Osteoblast (primary cell): ENCODE measurements at regions not wholly inside any gene's neighbourhood (a gene's known extent, or its start where the extent isn't known, plus 50 kb on each side); places are given as distances from the start of the nearest gene placed in this dataset.

Experiments used
- DNase-seq: peaks from one replicate; pipeline ENCODE4 v3.0.0; 2011; ENCODE audit warnings: low spot score, mixed read lengths; ENCODE audit not compliant: insufficient read length; ENCODE audit errors: missing footprints
- H2AFZ ChIP-seq: 2 replicates; pipeline ENCODE4 v1.6.0; 2011; ENCODE audit warnings: mild to moderate bottlenecking, low read length
- H3K27ac ChIP-seq: 2 replicates; pipeline ENCODE4 v1.5.1; 2011; ENCODE audit warnings: mild to moderate bottlenecking, low read depth, low read length, moderate library complexity
- H3K27me3 ChIP-seq: 2 replicates; pipeline ENCODE4 v1.6.0; 2012; ENCODE audit warnings: mild to moderate bottlenecking, control low read depth, inconsistent platforms, low read length, moderate library complexity; ENCODE audit not compliant: insufficient read depth
- H3K36me3 ChIP-seq: 2 replicates; pipeline ENCODE4 v1.5.1; 2011; ENCODE audit warnings: mild to moderate bottlenecking, low read length, control low read depth, moderate library complexity; ENCODE audit not compliant: insufficient read depth
- H3K4me1 ChIP-seq: 2 replicates; pipeline ENCODE4 v1.5.1; 2011; ENCODE audit warnings: mild to moderate bottlenecking, low read length, control low read depth, moderate library complexity; ENCODE audit not compliant: insufficient read depth
- H3K4me2 ChIP-seq: 2 replicates; pipeline ENCODE4 v1.6.0; 2011; ENCODE audit warnings: mild to moderate bottlenecking, low read length; ENCODE audit not compliant: insufficient read depth
- H3K4me3 ChIP-seq: fragments of 200-600 bp; sonication (generic); 3 replicates; pipeline ENCODE4 v1.5.1; 2012; ENCODE audit warnings: mild to moderate bottlenecking, low read length, inconsistent platforms; ENCODE audit not compliant: insufficient read depth
- H3K79me2 ChIP-seq: 2 replicates; pipeline ENCODE4 v1.6.0; 2012; ENCODE audit warnings: mild to moderate bottlenecking, low read length, control low read depth, inconsistent platforms; ENCODE audit not compliant: insufficient read depth
- H3K9me3 ChIP-seq: 2 replicates; pipeline ENCODE4 v1.5.1; 2011; ENCODE audit warnings: low read depth, low read length, control low read depth
- H4K20me1 ChIP-seq: 2 replicates; pipeline ENCODE4 v1.6.0; 2012; ENCODE audit warnings: mild to moderate bottlenecking, low read length, control low read depth; ENCODE audit not compliant: insufficient read depth
- TF ChIP-seq, protein P1 (sequence below): IDR thresholded peaks from 2 replicates; pipeline ENCODE4 v1.5.1; 2011; ENCODE audit warnings: mild to moderate bottlenecking, low read depth, low read length, moderate library complexity; ENCODE audit errors: extremely low read depth

DNA sequence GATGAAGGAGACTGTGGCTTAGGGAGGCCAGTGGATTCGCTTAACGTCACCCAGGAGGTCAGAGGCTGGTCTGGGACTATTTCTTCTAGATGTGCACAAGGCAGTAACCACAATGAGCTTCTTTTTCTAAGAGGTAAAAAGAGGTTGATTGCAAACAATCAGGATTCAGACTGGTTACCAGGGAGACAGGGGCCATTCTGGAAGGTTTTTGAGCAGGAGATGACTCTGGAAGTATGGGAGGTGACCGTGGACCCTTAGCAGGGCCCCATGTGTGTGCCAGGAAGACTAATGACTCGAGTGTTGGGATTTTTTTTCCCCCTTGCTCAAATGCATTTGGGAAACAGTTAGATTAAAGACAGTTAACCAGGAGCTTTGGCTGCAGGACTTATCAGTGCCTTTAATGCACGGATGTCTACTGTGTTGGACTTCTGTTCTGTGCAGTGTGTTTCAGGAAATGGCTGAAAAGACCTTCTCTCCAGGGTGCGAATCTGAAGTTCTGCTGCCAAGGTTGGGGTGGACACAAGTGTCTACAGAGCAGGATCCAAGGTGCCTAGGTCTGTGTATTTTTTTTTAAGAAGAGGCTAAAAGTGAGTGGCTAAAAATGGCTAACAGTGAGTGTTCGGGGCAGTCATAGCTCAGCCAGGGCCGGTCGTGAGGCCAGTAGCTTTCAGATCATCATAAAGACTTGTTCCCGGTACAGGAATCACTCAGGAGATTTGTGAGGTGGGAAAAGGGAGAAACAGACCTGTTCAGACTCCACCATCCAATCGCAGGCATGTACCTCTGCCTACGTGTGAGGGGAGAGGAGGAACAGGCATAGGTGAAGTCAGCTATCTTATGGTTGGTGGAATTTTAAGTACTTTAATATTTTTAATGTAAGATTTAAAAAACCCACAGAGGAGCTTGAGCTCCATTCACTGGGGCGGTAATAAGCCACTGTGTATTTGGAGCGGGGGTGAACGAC is 82.3 kb upstream of the CIBAR2 start:
- Histone ChIP-seq H3K4me3 (no peak overlapping the region), H3K36me3 (peaks cover 4% of the 10 kb centered on the region), H3K27me3 (no peaks in the 10 kb centered on the region), H3K27ac (no peak overlapping the region), H3K4me1 (no peaks in the 10 kb centered on the region), H3K9me3 (no peaks in the 10 kb centered on the region), H2AFZ (no peak overlapping the region), H4K20me1 (peaks cover 19% of the 10 kb centered on the region), H3K4me2 (no peak overlapping the region), H3K79me2 (peaks cover 35% of the 10 kb centered on the region)
- TF ChIP-seq, protein P1, sequence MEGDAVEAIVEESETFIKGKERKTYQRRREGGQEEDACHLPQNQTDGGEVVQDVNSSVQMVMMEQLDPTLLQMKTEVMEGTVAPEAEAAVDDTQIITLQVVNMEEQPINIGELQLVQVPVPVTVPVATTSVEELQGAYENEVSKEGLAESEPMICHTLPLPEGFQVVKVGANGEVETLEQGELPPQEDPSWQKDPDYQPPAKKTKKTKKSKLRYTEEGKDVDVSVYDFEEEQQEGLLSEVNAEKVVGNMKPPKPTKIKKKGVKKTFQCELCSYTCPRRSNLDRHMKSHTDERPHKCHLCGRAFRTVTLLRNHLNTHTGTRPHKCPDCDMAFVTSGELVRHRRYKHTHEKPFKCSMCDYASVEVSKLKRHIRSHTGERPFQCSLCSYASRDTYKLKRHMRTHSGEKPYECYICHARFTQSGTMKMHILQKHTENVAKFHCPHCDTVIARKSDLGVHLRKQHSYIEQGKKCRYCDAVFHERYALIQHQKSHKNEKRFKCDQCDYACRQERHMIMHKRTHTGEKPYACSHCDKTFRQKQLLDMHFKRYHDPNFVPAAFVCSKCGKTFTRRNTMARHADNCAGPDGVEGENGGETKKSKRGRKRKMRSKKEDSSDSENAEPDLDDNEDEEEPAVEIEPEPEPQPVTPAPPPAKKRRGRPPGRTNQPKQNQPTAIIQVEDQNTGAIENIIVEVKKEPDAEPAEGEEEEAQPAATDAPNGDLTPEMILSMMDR, result no peak
- DNase-seq, result peak; percentile 52

GRCh38 chr16:85195271-85195647 is 83.0 kb upstream of the CIBAR2 start:
- no peak overlapping the region for H2AFZ ChIP-seq
- no peaks in the 10 kb centered on the region for H3K9me3 ChIP-seq
- peaks cover 35% of the 10 kb centered on the region for H3K79me2 ChIP-seq
- no peaks in the 10 kb centered on the region for H3K4me1 ChIP-seq
- H4K20me1 ChIP-seq, result peaks cover 19% of the 10 kb centered on the region
- H3K27ac ChIP-seq, result no peak overlapping the region
- no peak overlapping the region for H3K4me2 ChIP-seq
- no peaks in the 10 kb centered on the region for H3K27me3 ChIP-seq
- no peak for DNase-seq
- H3K4me3 ChIP-seq, result no peak overlapping the region
- TF ChIP-seq, protein P1, result no peak
- peaks cover 4% of the 10 kb centered on the region for H3K36me3 ChIP-seq

GRCh38 chr16:85195900-85196772 is 83.9 kb upstream of the CIBAR2 start:
- peaks cover 38% of the 10 kb centered on the region for H3K79me2 ChIP-seq

More at GRCh38 chr16:85195900-85196772, 83.9 kb upstream of the CIBAR2 start:
- Histone ChIP-seq H3K27me3 (no peaks in the 10 kb centered on the region), H3K4me2 (no peak overlapping the region), H3K4me1 (no peaks in the 10 kb centered on the region), H3K27ac (no peak overlapping the region), H4K20me1 (peaks cover 19% of the 10 kb centered on the region), H3K36me3 (peaks cover 4% of the 10 kb centered on the region), H2AFZ (no peak overlapping the region), H3K4me3 (no peak overlapping the region), H3K9me3 (no peaks in the 10 kb centered on the region)
- TF ChIP-seq, protein P1, result no peak
- peak; percentile 60 for DNase-seq
